Glutamatergic neuron (in vitro differentiated cells): ENCODE measurements at regions not wholly inside any gene's neighbourhood (a gene's known extent, or its start where the extent isn't known, plus 50 kb on each side); places are given as distances from the start of the nearest gene placed in this dataset.

Experiments used
- DNase-seq: peaks from one replicate; pipeline ENCODE4 v3.0.0; 2022
- H3K27ac Mint-ChIP-seq: one replicate; pipeline ENCODE4 v1.8.0; 2020; ENCODE audit warnings: mild to moderate bottlenecking, mixed read lengths, inconsistent platforms; ENCODE audit not compliant: unreplicated experiment
- H3K27me3 Mint-ChIP-seq: one replicate; pipeline ENCODE4 v1.8.0; 2020; ENCODE audit warnings: mild to moderate bottlenecking, moderate library complexity, mixed read lengths, inconsistent platforms; ENCODE audit not compliant: unreplicated experiment
- H3K36me3 Mint-ChIP-seq: one replicate; pipeline ENCODE4 v1.8.0; 2020; ENCODE audit warnings: mild to moderate bottlenecking, mixed read lengths, inconsistent platforms; ENCODE audit not compliant: unreplicated experiment
- H3K4me1 Mint-ChIP-seq: one replicate; pipeline ENCODE4 v1.8.0; 2020; ENCODE audit warnings: mild to moderate bottlenecking, low read depth, mixed read lengths, inconsistent platforms; ENCODE audit not compliant: unreplicated experiment
- H3K4me3 Mint-ChIP-seq: one replicate; pipeline ENCODE4 v1.8.0; 2020; ENCODE audit warnings: mild to moderate bottlenecking, mixed read lengths, inconsistent platforms; ENCODE audit not compliant: unreplicated experiment
- H3K9me3 Mint-ChIP-seq: one replicate; pipeline ENCODE4 v1.8.0; 2020; ENCODE audit warnings: mild to moderate bottlenecking, moderate library complexity, mixed read lengths, inconsistent platforms; ENCODE audit not compliant: unreplicated experiment
- CTCF ChIP-seq: fragments of 200-600 bp; sonication (generic); IDR thresholded peaks from one replicate; pipeline ENCODE4 v1.5.0; 2021; ENCODE audit not compliant: partially characterized antibody, unreplicated experiment

DNA sequence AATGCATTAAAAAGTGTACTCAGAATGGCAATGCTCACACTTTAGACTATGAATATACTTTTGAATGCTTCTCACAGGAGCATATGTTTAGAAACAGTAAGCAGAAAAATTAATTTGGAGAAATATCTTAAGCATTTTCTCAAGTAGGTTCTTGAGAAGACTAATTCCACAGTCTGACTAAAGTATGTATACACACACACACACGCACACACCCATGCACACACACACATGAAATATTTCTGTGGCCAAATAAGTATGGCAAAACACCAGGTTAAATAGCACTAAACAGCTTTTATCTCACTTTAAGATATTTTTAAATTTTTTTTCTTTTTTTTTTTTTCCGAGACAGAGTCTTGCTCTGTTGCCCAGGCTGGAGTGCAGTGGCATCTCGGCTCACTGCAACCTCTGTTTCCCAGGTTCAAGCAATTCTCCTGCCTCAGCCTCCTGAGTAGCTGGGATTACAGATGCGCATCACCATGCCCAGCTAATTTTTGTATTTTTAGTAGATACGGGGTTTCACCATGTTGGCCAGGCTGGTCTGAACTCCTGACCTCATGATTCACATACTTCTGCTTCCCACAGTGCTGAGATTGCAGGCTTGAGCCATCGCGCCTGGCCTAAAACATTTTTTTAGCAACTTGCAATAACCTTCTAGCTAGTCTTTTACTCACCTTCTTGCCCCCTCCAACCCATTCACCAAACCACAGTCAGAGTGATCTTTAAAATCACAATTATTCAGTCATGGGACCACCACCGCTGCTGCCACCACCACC is 67.5 kb upstream of the SCG2 start:
- Mint-ChIP-seq H3K27ac (no peak overlapping the region), H3K36me3 (peaks cover 9% of the 10 kb centered on the region)

DNA sequence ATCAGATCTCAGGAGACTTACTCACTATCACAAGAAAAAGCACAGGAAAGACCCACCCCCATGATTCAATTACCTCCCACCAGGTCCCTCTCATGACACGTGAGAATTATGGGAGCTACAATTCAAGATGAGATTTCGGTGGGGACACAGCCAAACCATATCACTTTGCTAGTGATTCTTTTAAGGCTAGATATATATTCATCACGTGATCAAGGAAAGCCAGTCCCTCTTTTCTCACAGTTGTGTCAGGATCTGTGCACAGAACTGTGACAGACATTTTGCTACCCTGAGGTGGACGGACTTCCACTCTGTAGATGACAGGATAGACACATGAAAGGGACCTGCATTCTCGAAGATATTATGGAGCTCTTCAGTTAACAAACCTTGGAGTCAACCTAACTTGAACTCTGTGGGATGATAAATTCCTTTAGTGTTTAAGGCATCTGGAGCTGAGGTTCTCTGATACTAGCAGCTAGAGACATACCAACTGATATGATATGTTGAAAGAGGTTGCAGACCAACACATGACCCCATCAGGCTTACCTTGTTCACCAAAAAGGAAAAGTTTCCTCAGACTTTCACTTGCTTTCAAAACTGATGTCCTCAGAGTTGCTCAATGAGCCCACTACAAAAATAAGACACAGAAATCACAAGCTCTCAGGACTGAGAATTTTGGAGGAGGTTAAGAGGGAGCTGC is 66.3 kb upstream of the SCG2 start:
- Mint-ChIP-seq H3K4me1 (peaks cover 3% of the 10 kb centered on the region), H3K36me3 (peaks cover 9% of the 10 kb centered on the region), H3K9me3 (no peaks in the 10 kb centered on the region), H3K27ac (no peak overlapping the region), H3K4me3 (no peak overlapping the region), H3K27me3 (no peaks in the 10 kb centered on the region)
- no peak for DNase-seq
- no peak for TF ChIP-seq CTCF

More for the DNA sequence above, 67.5 kb upstream of the SCG2 start:
- DNase-seq, result no peak
- Mint-ChIP-seq H3K27me3 (no peaks in the 10 kb centered on the region), H3K9me3 (no peaks in the 10 kb centered on the region), H3K4me1 (peaks cover 3% of the 10 kb centered on the region), H3K4me3 (no peak overlapping the region)
- TF ChIP-seq CTCF, result no peak

GRCh38 chr2:223654384-223654915 is 52.3 kb upstream of the SCG2 start:
- no peak for TF ChIP-seq CTCF

GRCh38 chr2:223652902-223653301 is 50.7 kb upstream of the SCG2 start:
- DNase-seq, result no peak
- Mint-ChIP-seq H3K36me3 (peaks cover 2% of the 10 kb centered on the region), H3K4me1 (no peaks in the 10 kb centered on the region), H3K27me3 (peaks cover 2% of the 10 kb centered on the region), H3K9me3 (peaks cover 1% of the 10 kb centered on the region), H3K4me3 (no peak overlapping the region), H3K27ac (no peak overlapping the region)
- no peak for TF ChIP-seq CTCF

More at GRCh38 chr2:223654384-223654915, 52.3 kb upstream of the SCG2 start:
- H3K36me3 Mint-ChIP-seq, result no peaks in the 10 kb centered on the region
- no peak for DNase-seq
- H3K9me3 Mint-ChIP-seq, result peaks cover 1% of the 10 kb centered on the region
- no peaks in the 10 kb centered on the region for H3K4me1 Mint-ChIP-seq
- H3K27ac Mint-ChIP-seq, result no peak overlapping the region
- peaks cover 2% of the 10 kb centered on the region for H3K27me3 Mint-ChIP-seq
- H3K4me3 Mint-ChIP-seq, result no peak overlapping the region

GRCh38 chr2:223652122-223652521 is 50.0 kb upstream of the SCG2 start:
- Mint-ChIP-seq H3K4me1 (no peaks in the 10 kb centered on the region), H3K9me3 (peaks cover 1% of the 10 kb centered on the region), H3K27ac (no peak overlapping the region), H3K27me3 (peaks cover 2% of the 10 kb centered on the region), H3K36me3 (peaks cover 5% of the 10 kb centered on the region), H3K4me3 (no peak overlapping the region)
- TF ChIP-seq CTCF, result no peak
- DNase-seq, result no peak
